Fibroblast of the aortic adventitia (primary cell): ENCODE measurements at regions not wholly inside any gene's neighbourhood (a gene's known extent, or its start where the extent isn't known, plus 50 kb on each side); places are given as distances from the start of the nearest gene placed in this dataset.

Experiments used
- DNase-seq: peaks from one replicate; pipeline ENCODE4 v3.0.0-alpha.2; 2010; ENCODE audit warnings: low read depth
- H3K4me3 ChIP-seq: 2 replicates; pipeline ENCODE4 v1.5.1; 2011; ENCODE audit warnings: low read depth, mild to moderate bottlenecking, control low read depth, low read length, moderate library complexity
- CTCF ChIP-seq: IDR thresholded peaks from 2 replicates; pipeline ENCODE4 v1.5.1; 2011; ENCODE audit warnings: mild to moderate bottlenecking, low read length, control low read depth, inconsistent platforms; ENCODE audit not compliant: insufficient read depth

GRCh38 chr1:116462722-116463121, 89.7 kb downstream of the ATP1A1 start:
- H3K4me3 ChIP-seq, result no peak overlapping the region
- no peak for TF ChIP-seq CTCF
- DNase-seq, result no peak

- DNase-seq, result no peak
- no peak overlapping the region for H3K4me3 ChIP-seq
- TF ChIP-seq CTCF, result no peak
These were observed 90.7 kb downstream of the ATP1A1 start for GRCh38 chr1:116463730-116464129.
